ENCODE measurements at regions not wholly inside any gene's neighbourhood (a gene's known extent, or its start where the extent isn't known, plus 50 kb on each side); places are given as distances from the start of the nearest gene placed in this dataset.

GRCh38 chr9:11726659-11727058 is 966.5 kb upstream of the TYRP1 start:
- no peak for DNase-seq (ENCODE audit: low spot score)

DNA sequence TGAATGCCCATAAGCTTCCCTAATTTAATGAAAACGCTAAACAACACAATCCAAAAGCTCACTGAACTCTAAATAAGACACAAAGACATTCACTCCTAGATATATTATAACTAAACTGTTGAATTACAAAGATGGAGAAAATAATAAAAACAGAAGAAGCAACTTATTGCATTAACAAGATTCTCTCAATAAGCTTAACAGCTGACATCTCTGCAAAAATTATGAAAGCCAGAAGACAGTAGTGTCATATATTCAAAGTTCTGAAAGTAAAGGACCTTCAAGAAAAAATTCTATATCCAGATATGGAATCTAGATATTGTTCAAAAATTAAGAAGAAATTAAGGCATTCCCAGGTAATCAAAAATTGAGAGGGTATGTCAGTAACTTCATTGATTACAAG is 957.8 kb upstream of the TYRP1 start:
- no peak for DNase-seq (ENCODE audit: low spot score)

- DNase-seq (ENCODE audit: low spot score) = no peak
Measured at GRCh38 chr9:11742471-11742870, 950.7 kb upstream of the TYRP1 start.

DNA sequence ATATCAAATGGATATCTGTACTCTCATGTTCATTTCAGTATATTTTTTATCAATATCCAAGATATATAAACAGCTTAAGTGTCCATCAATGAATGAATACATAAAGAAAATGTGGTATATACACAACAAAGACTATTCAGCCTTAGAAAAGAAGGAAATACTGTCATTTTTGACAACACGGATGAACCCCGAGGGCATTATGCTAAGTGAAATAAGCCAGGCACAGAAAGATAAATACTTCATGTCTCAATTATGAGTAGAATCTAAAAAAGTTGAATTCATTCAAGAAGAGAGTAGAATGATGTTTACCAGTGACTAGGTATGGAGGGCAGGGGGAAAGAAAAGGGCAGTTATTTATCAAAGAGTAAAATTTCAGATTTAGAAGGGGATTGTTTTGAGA is 949.8 kb upstream of the TYRP1 start:
- no peak for DNase-seq (ENCODE audit: low spot score)

DNA sequence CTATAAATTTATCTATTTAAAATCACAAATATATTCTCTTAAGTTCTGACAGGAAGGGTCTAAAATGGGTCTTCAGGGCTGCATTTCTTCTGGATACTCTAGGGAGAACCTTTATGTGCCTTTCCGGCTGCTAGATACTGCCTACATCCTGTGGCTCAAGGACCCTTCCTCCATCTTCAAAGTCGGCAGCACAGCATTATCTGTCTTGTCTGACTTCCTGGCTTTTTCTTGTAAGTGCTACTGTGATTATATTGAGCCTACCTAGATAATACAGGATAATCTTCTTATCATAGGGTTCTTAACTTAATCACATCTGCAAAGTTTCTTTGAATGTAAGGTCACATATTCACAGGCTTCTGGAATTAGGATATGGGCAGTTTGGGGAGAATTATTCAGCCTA is 943.8 kb upstream of the TYRP1 start:
- no peak for DNase-seq (ENCODE audit: low spot score)

DNA sequence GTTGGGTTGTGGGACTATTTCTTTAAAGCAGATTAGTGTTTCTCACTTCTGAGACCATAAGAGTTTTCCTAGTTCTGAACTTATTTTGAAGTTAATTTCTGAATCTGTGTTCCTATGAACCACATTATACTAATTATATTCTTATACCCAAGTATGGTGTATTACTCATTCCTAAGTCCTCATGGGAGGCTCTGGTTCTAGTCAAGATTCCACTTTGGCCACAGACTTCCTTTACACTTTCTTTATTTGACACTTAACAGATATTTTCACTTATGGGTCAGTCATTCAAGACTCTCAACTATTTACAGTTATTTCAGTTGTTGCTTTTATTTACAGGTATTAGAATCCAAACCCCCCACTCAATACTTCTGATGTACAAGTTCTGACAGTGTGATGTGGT is 937.2 kb upstream of the TYRP1 start:
- DNase-seq (ENCODE audit: low spot score) = no peak

- no peak for DNase-seq (ENCODE audit: low spot score)
Measured at GRCh38 chr9:11757408-11757807, 935.8 kb upstream of the TYRP1 start.

- no peak for DNase-seq (ENCODE audit: low spot score)
Measured at GRCh38 chr9:11758016-11758415, 935.2 kb upstream of the TYRP1 start.

GRCh38 chr9:11779971-11780370 is 913.2 kb upstream of the TYRP1 start:
- DNase-seq (ENCODE audit: low spot score) = no peak

GRCh38 chr9:11792870-11793269 is 900.3 kb upstream of the TYRP1 start:
- no peak for DNase-seq (ENCODE audit: low spot score)

DNA sequence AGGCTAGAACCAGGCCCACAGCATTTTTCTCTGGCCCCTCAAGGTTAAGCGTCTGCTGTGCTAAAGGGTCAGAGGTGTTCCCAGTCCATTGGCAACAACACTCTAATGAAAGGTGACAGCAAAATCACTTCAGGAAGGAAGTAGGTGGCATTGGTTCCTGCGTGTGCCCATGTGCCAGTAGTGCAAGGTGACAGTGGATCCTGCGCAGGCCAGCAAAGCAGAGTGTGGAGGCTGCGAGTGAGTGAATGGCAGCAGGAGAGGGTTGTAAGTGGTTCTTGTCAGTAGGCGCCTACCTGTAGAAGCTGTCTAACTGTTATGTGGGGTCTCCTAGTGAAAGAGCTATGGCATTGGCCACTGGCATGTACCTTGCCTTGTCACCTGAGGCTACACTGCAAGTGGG is 898.2 kb upstream of the TYRP1 start:
- DNase-seq (ENCODE audit: low spot score) = no peak

DNA sequence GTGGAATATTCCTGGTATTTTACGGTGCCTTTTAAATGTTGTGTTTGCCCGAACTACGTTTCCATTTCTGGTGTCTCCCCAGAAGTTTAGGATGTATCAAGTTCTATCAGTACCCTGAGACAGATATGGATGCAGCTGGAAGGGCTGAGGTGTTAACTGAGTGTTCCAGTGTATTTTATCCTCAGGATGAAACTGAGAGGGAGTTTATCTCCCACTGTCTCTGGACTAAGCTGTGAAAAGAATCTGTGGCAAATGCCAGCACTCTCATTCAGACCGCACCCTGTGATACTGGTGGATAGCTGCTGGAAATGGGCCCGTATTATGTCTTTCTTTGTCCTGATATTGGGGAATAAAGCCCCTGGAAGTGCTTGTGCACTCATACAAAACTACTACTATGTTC is 887.2 kb upstream of the TYRP1 start:
- no peak for DNase-seq (ENCODE audit: low spot score)

DNA sequence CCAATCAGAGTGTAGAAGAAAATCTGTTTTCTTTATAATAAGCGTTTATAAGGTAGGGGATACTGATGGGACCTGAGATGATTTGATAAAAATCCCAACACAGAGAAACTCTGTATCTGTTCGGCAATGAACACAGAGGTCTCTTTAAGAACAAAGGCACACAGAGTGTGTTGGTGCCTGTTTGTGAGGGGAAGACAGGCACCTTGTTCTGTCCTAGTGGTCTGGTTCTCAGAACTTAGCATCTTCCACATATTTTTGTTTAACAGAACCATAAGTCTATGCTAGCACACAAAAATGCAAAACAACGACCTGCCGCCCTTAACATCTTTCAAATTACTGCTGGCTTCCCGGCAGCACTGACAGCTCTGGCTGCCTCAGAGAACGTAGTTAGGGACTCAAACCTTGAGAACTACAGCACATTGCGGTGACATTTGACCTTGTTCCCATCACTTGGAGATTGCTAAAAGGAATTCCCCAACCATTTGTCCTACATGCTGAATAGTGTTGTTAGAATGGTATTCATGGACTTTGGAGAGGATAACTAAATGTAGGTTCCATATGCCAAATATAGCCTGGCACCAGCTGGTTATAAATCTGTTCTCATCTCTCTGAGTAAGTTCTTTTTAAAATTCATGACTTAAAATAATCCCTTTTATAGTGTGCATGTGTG is 871.7 kb upstream of the TYRP1 start:
- DNase-seq (ENCODE audit: low spot score) = no peak

DNA sequence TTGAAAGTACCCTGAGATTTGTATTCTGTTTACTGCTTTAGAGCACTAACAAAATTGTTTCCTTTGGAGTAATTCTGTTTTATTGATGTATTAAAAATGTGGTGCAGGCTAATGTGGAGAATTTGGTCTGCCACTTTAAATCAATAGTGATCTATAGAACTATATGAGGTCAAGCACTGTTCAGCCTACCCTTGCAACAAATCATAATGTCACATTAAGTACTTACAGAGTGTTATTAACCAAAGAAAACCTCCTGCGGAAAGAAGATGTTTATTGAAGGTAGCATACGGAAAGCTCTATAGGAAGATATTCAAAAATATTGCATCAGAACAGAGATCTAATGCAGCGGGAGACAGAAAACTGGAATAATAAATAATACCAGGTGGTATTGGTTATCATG is 865.0 kb upstream of the TYRP1 start:
- DNase-seq (ENCODE audit: low spot score) = no peak

DNA sequence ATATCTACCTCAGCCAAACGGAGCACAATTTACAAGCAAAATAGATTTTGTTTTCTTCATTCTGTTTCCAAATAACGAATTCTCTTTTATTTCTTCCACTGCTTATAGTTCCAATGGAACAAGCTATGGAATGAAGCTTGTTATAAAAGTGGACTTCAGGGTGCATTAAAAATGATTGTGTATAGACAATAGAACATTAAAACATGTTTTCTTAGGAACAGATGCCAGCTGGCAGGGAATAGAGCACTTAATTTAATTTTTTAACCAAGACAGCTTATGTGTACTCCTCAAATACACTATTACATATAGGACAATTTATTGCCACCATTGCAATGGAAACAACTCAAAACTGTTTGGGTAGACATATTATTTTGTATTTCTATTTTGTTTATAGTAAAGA is 860.1 kb upstream of the TYRP1 start:
- DNase-seq (ENCODE audit: low spot score) = no peak

GRCh38 chr9:11868795-11869194 is 824.4 kb upstream of the TYRP1 start:
- DNase-seq (ENCODE audit: low spot score) = no peak

DNA sequence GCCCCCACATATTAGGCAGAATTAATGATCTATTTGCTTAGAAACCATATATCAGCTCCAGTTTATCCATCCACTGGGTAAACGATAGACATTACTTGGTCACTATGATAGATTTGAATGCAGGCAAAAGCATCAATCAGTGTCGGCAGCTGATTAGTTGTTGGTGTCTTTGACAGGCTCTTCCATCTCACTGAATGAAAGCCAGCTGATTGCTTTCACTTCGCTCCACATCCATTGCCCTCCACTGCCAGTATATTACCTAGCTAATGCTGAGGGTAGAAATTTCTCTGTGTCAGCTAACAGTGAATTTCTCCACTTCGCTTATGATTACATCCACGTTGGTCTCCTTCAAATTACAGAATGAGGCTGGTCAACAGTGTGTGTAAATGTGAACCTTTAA is 821.3 kb upstream of the TYRP1 start:
- no peak for DNase-seq (ENCODE audit: low spot score)

- no peak for DNase-seq (ENCODE audit: low spot score)
Measured at GRCh38 chr9:11872471-11872870, 820.7 kb upstream of the TYRP1 start.

DNA sequence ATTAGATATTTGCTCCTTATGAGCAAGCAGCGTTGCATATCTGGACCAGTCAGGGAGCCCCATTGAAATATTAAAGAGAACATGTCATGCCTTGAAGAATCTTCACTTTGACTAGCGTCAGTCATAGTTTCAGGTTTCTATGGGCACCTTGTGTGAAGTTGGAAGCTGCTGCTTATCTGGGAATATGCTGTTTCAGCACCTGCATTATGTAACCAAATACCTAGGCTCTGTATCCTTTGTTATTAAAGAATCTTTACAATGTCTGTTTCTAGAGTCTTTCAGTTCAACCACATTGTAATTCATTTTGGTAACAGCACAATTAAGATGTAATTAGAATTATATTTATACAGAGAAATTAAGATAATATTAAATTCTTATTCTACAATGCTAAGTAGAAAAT is 818.8 kb upstream of the TYRP1 start:
- DNase-seq (ENCODE audit: low spot score) = no peak

GRCh38 chr9:11892401-11892800 is 800.8 kb upstream of the TYRP1 start:
- DNase-seq (ENCODE audit: low spot score) = no peak

DNA sequence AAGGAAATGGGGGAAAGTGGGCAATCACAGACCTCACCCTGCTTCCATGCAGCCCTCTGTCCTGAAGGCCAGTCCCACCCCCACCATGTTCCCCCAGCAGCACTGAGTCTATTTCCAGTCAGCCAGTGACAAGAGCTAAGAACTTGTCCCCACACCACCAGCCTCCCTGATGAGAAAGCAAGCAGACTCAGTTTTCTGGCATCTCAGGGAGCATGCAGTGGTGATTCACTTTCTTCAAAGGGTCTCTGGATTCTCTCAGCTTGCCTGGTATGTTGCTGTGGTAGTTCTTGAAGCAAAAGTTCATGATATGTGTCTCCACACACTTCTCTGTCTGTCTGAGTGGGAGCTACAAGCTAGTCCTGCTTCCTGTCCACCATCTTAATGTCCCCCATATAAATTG is 799.9 kb upstream of the TYRP1 start:
- no peak for DNase-seq (ENCODE audit: low spot score)

GRCh38 chr9:11894136-11894535 is 799.0 kb upstream of the TYRP1 start:
- no peak for DNase-seq (ENCODE audit: low spot score)

DNA sequence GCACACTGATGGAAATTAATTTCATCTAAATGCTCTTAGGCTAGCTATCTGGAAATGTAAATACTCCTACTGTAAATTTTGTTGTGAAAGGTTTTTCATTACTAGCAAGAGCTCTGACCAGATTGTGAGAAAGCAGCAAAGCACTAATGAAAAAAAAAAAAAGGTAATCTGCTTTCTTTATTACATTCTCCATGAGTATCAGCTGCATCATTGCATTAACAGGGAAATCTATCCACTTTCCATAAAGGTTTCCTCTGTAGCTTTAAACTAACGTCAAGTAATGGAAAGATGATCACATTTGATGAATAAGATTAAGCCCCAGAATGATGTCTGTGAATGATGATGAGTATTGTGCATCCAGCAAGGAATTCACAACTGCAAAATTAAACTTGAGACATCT is 790.6 kb upstream of the TYRP1 start:
- DNase-seq (ENCODE audit: low spot score) = no peak

GRCh38 chr9:11915699-11916098 is 777.5 kb upstream of the TYRP1 start:
- DNase-seq (ENCODE audit: low spot score) = no peak

- no peak for DNase-seq (ENCODE audit: low spot score)
Measured at GRCh38 chr9:11928871-11929321, 764.3 kb upstream of the TYRP1 start.

Measured in SW480 (cell line).